ENCODE measurements at regions not wholly inside any gene's neighbourhood (a gene's known extent, or its start where the extent isn't known, plus 50 kb on each side); places are given as distances from the start of the nearest gene placed in this dataset.

GRCh38 chr11:103699216-103699615, 337.2 kb upstream of the DDI1 start (continued):
- no peak for TF ChIP-seq YBX1 (IDR thresholded peaks at IDR 0.05)
- no peak for TF ChIP-seq KLF5 (IDR thresholded peaks at IDR 0.05; ENCODE audit: partially characterized antibody)
- TF ChIP-seq SMAD5 (IDR thresholded peaks at IDR 0.05; ENCODE audit: low read depth) = no peak
- no peak for TF ChIP-seq HDGF (IDR thresholded peaks at IDR 0.05)
- no peak for TF ChIP-seq CHD2 (IDR thresholded peaks at IDR 0.05; ENCODE audit: borderline replicate concordance, low read depth, low read length)
- TF ChIP-seq TCF12 (IDR thresholded peaks at IDR 0.05; ENCODE audit: low read depth, low read length) = no peak
- no peak for TF ChIP-seq MXI1 (IDR thresholded peaks at IDR 0.05; ENCODE audit: low read depth, low read length)
- TF ChIP-seq NBN (IDR thresholded peaks at IDR 0.05) = no peak

- in situ Hi-C loops (cut with MboI) = no loop called here
- no peak overlapping the region for H3K9ac ChIP-seq (ENCODE audit: control insufficient read depth, insufficient read depth, low read length)
These were observed 336.8 kb upstream of the DDI1 start for GRCh38 chr11:103699656-103700055.

More at GRCh38 chr11:103699656-103700055, 336.8 kb upstream of the DDI1 start:
- Histone ChIP-seq H3K4me1 (ENCODE audit: control insufficient read depth, insufficient read depth, low read length) (no peaks in the 10 kb centered on the region), H3K4me2 (ENCODE audit: control insufficient read depth, insufficient read depth) (no peak overlapping the region), H3K4me3 (no peak overlapping the region), H3K36me3 (ENCODE audit: control insufficient read depth in 2 of 2, insufficient read depth in 2 of 2, low read length in 1 of 2) (no peaks in the 10 kb centered on the region), H3K27me3 (replicated peaks in 1 of 2; ENCODE audit: control insufficient read depth in 2 of 2, insufficient read depth in 2 of 2, low read length in 1 of 2) (no peaks in the 10 kb centered on the region), H3K27ac (ENCODE audit: control insufficient read depth, insufficient read depth) (no peak overlapping the region), H2AFZ (ENCODE audit: control insufficient read depth, low read depth, low read length) (no peak overlapping the region), H3K9me3 (replicated peaks; ENCODE audit: control insufficient read depth, insufficient read depth, low read length) (no peaks in the 10 kb centered on the region), H4K20me1 (ENCODE audit: control insufficient read depth, insufficient read depth) (no peaks in the 10 kb centered on the region), H3K79me2 (ENCODE audit: control insufficient read depth, insufficient read depth, low read length) (no peaks in the 10 kb centered on the region)
- no peak for ATAC-seq
- ChIA-PET POLR2A (no interaction called here), SMC1A (ENCODE audit: uncharacterized antibody, unreplicated experiment) (interaction anchor here (0.6 kb wide), 1 partner anchor 48 kb away, joined by 3 read pairs; no protein-coding TSS in a partner anchor), CTCF (interaction anchor here (1.1 to 2.5 kb wide), 2 partner anchors 17 to 19 kb away, joined by 3 to 9 read pairs; no protein-coding TSS in a partner anchor), RAD21 (ENCODE audit: unreplicated experiment) (no interaction called here)
- BruUV-seq (replicated peaks) = no TSS peak
- no peak for TF ChIP-seq SUPT20H (IDR thresholded peaks at IDR 0.05; ENCODE audit: borderline replicate concordance, control insufficient read depth, low read depth, low read length)
- TF ChIP-seq PAX8 (IDR thresholded peaks at IDR 0.05) = no peak
- TF ChIP-seq BRCA1 (IDR thresholded peaks at IDR 0.05; ENCODE audit: low read depth, low read length) = no peak
- TF ChIP-seq CBFB (IDR thresholded peaks at IDR 0.05; ENCODE audit: low read depth) = no peak
- no peak for TF ChIP-seq SMARCA5 (IDR thresholded peaks at IDR 0.05)
- TF ChIP-seq PBX3 (IDR thresholded peaks at IDR 0.05; ENCODE audit: insufficient replicate concordance, low read depth, low read length) = no peak
- no peak for TF ChIP-seq LARP7 (IDR thresholded peaks at IDR 0.05)
- TF ChIP-seq, protein P1, sequence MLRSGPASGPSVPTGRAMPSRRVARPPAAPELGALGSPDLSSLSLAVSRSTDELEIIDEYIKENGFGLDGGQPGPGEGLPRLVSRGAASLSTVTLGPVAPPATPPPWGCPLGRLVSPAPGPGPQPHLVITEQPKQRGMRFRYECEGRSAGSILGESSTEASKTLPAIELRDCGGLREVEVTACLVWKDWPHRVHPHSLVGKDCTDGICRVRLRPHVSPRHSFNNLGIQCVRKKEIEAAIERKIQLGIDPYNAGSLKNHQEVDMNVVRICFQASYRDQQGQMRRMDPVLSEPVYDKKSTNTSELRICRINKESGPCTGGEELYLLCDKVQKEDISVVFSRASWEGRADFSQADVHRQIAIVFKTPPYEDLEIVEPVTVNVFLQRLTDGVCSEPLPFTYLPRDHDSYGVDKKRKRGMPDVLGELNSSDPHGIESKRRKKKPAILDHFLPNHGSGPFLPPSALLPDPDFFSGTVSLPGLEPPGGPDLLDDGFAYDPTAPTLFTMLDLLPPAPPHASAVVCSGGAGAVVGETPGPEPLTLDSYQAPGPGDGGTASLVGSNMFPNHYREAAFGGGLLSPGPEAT (IDR thresholded peaks at IDR 0.05; ENCODE audit: low read depth) = no peak
- no peak for TF ChIP-seq POU2F2 (IDR thresholded peaks at IDR 0.05; ENCODE audit: borderline replicate concordance, low read depth, low read length)
- no peak for TF ChIP-seq ETV6 (conservative IDR thresholded peaks at IDR 0.05 in 1 of 2, IDR thresholded peaks at IDR 0.05 in 1 of 2; ENCODE audit: borderline replicate concordance in 1 of 2, low read depth in 1 of 2)
- DNase-seq (ENCODE audit: low read depth, low spot score) = no peak
- intact Hi-C loops (cut with micrococcal nuclease; ENCODE audit: unreplicated experiment) = no loop called here
- no peak for FAIRE-seq
- WGBS (ENCODE audit: insufficient coverage, insufficient replicate concordance, low lambda C conversion rate, missing lambda C conversion rate) = 0% methylated on average over 1 of the region's 1 CpG

Measured in GM12878 (cell line).